ENCODE measurements at regions not wholly inside any gene's neighbourhood (a gene's known extent, or its start where the extent isn't known, plus 50 kb on each side); places are given as distances from the start of the nearest gene placed in this dataset.

DNA sequence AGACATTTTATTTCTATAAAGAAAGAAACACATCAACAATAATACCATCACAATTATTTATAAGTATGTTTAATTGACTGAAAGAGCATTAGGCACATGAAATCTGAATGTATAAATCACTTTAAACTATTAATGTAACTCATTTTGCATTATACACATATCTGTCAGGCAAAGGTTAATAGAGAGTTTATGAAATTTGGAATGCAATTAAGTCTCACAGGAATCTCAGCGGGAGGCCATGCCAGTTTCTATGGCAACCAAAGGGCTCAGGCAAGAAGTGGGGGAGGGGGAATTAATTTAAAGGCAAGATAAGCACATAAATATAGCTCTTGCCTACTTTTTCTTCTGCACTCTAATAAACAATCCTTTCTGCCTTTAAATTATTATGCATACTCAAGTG is 152.6 kb downstream of the SLC16A9 start (continued):
- TF ChIP-seq, protein P1, sequence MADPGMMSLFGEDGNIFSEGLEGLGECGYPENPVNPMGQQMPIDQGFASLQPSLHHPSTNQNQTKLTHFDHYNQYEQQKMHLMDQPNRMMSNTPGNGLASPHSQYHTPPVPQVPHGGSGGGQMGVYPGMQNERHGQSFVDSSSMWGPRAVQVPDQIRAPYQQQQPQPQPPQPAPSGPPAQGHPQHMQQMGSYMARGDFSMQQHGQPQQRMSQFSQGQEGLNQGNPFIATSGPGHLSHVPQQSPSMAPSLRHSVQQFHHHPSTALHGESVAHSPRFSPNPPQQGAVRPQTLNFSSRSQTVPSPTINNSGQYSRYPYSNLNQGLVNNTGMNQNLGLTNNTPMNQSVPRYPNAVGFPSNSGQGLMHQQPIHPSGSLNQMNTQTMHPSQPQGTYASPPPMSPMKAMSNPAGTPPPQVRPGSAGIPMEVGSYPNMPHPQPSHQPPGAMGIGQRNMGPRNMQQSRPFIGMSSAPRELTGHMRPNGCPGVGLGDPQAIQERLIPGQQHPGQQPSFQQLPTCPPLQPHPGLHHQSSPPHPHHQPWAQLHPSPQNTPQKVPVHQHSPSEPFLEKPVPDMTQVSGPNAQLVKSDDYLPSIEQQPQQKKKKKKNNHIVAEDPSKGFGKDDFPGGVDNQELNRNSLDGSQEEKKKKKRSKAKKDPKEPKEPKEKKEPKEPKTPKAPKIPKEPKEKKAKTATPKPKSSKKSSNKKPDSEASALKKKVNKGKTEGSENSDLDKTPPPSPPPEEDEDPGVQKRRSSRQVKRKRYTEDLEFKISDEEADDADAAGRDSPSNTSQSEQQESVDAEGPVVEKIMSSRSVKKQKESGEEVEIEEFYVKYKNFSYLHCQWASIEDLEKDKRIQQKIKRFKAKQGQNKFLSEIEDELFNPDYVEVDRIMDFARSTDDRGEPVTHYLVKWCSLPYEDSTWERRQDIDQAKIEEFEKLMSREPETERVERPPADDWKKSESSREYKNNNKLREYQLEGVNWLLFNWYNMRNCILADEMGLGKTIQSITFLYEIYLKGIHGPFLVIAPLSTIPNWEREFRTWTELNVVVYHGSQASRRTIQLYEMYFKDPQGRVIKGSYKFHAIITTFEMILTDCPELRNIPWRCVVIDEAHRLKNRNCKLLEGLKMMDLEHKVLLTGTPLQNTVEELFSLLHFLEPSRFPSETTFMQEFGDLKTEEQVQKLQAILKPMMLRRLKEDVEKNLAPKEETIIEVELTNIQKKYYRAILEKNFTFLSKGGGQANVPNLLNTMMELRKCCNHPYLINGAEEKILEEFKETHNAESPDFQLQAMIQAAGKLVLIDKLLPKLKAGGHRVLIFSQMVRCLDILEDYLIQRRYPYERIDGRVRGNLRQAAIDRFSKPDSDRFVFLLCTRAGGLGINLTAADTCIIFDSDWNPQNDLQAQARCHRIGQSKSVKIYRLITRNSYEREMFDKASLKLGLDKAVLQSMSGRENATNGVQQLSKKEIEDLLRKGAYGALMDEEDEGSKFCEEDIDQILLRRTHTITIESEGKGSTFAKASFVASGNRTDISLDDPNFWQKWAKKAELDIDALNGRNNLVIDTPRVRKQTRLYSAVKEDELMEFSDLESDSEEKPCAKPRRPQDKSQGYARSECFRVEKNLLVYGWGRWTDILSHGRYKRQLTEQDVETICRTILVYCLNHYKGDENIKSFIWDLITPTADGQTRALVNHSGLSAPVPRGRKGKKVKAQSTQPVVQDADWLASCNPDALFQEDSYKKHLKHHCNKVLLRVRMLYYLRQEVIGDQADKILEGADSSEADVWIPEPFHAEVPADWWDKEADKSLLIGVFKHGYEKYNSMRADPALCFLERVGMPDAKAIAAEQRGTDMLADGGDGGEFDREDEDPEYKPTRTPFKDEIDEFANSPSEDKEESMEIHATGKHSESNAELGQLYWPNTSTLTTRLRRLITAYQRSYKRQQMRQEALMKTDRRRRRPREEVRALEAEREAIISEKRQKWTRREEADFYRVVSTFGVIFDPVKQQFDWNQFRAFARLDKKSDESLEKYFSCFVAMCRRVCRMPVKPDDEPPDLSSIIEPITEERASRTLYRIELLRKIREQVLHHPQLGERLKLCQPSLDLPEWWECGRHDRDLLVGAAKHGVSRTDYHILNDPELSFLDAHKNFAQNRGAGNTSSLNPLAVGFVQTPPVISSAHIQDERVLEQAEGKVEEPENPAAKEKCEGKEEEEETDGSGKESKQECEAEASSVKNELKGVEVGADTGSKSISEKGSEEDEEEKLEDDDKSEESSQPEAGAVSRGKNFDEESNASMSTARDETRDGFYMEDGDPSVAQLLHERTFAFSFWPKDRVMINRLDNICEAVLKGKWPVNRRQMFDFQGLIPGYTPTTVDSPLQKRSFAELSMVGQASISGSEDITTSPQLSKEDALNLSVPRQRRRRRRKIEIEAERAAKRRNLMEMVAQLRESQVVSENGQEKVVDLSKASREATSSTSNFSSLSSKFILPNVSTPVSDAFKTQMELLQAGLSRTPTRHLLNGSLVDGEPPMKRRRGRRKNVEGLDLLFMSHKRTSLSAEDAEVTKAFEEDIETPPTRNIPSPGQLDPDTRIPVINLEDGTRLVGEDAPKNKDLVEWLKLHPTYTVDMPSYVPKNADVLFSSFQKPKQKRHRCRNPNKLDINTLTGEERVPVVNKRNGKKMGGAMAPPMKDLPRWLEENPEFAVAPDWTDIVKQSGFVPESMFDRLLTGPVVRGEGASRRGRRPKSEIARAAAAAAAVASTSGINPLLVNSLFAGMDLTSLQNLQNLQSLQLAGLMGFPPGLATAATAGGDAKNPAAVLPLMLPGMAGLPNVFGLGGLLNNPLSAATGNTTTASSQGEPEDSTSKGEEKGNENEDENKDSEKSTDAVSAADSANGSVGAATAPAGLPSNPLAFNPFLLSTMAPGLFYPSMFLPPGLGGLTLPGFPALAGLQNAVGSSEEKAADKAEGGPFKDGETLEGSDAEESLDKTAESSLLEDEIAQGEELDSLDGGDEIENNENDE (IDR thresholded peaks at IDR 0.05; ENCODE audit: insufficient replicate concordance, low read length), result no peak
- no peak for TF ChIP-seq EZH2 (IDR thresholded peaks at IDR 0.05; ENCODE audit: low read depth, low read length, severe bottlenecking)
- no peak for TF ChIP-seq CTBP2 (IDR thresholded peaks at IDR 0.05; ENCODE audit: borderline replicate concordance, insufficient read depth, insufficient read length, low read length)
- TF ChIP-seq TCF12 (IDR thresholded peaks at IDR 0.05; ENCODE audit: low read depth, low read length), result no peak
- no peak for TF ChIP-seq SAP30 (IDR thresholded peaks at IDR 0.05; ENCODE audit: insufficient read depth, insufficient replicate concordance, low read length)
- no peak for TF ChIP-seq SIX5 (IDR thresholded peaks at IDR 0.05; ENCODE audit: low read depth, low read length)
- TF ChIP-seq JUN (IDR thresholded peaks at IDR 0.05; ENCODE audit: low read depth, low read length), result no peak
- TF ChIP-seq NANOG (IDR thresholded peaks at IDR 0.05; ENCODE audit: insufficient read depth, low read depth, low read length, poor library complexity, severe bottlenecking), result no peak
- TF ChIP-seq EGR1 (IDR thresholded peaks at IDR 0.05; ENCODE audit: borderline replicate concordance, low read depth, low read length), result no peak
